Right renal cortex interstitium (tissue), 3 donors: ENCODE measurements at regions not wholly inside any gene's neighbourhood (a gene's known extent, or its start where the extent isn't known, plus 50 kb on each side); places are given as distances from the start of the nearest gene placed in this dataset.

Source experiments
- DNase-seq, 3 donors: peaks; one replicate each; pipeline ENCODE4 v3.0.0-alpha.2; 2013; ENCODE audit warnings: low read depth in 3 of 3, low spot score in 2 of 3

- no peak for DNase-seq
Observed at GRCh38 chr10:10941127-10941730, 76.4 kb upstream of the CELF2 start.

- DNase-seq, result no peak
Observed at GRCh38 chr10:10942441-10942840, 75.2 kb upstream of the CELF2 start.

- no peak for DNase-seq
Observed at GRCh38 chr10:10946081-10946480, 71.6 kb upstream of the CELF2 start.

- no peak for DNase-seq
Observed at GRCh38 chr10:10946801-10947200, 70.9 kb upstream of the CELF2 start.

- no peak for DNase-seq
Observed at GRCh38 chr10:10951675-10952074, 66.0 kb upstream of the CELF2 start.

GRCh38 chr10:10952800-10953199 is 64.9 kb upstream of the CELF2 start:
- no peak for DNase-seq

GRCh38 chr10:10956681-10957542 is 60.8 kb upstream of the CELF2 start:
- DNase-seq, result no peak

- no peak for DNase-seq
Observed at GRCh38 chr10:10958041-10958440, 59.6 kb upstream of the CELF2 start.

GRCh38 chr10:10959666-10960065 is 58.0 kb upstream of the CELF2 start:
- no peak for DNase-seq

GRCh38 chr10:10960534-10960933 is 57.1 kb upstream of the CELF2 start:
- no peak for DNase-seq

- DNase-seq, result no peak
Observed at GRCh38 chr10:10961072-10961471, 56.6 kb upstream of the CELF2 start.

- no peak for DNase-seq
Observed at GRCh38 chr10:10967029-10967428, 50.6 kb upstream of the CELF2 start.

- DNase-seq, result no peak
Observed at GRCh38 chr10:10967581-10968256, 50.0 kb upstream of the CELF2 start.
